H9 (cell line): ENCODE measurements at regions not wholly inside any gene's neighbourhood (a gene's known extent, or its start where the extent isn't known, plus 50 kb on each side); places are given as distances from the start of the nearest gene placed in this dataset.

Source experiments
- DNase-seq: peaks from one replicate; pipeline ENCODE4 v3.0.0-alpha.2; 2017
- H2AFZ ChIP-seq: one replicate; pipeline ENCODE4 v1.6.1; 2013; ENCODE audit warnings: mild to moderate bottlenecking, low read length, control low read depth, moderate library complexity
- H2AK5ac ChIP-seq: 2 replicates; pipeline ENCODE4 v1.6.1; 2013; ENCODE audit warnings: low read length, control low read depth, mixed read lengths; ENCODE audit not compliant: insufficient read length
- H2BK120ac ChIP-seq: one replicate; pipeline ENCODE4 v1.6.1; 2013; ENCODE audit warnings: low read depth, mild to moderate bottlenecking, low read length, control low read depth, inconsistent platforms; ENCODE audit not compliant: poor library complexity, severe bottlenecking
- H2BK12ac ChIP-seq: 2 replicates; pipeline ENCODE4 v1.6.1; 2013; ENCODE audit warnings: low read length, control low read depth, mixed read lengths, low read depth; ENCODE audit not compliant: insufficient read length
- H2BK15ac ChIP-seq: 2 replicates; pipeline ENCODE4 v1.6.1; 2013; ENCODE audit warnings: low read depth, low read length, control low read depth
- H2BK20ac ChIP-seq: one replicate; pipeline ENCODE4 v1.6.1; 2013; ENCODE audit warnings: low read depth, mild to moderate bottlenecking, low read length, control low read depth, inconsistent platforms; ENCODE audit not compliant: poor library complexity, severe bottlenecking
- H2BK5ac ChIP-seq: 2 replicates; pipeline ENCODE4 v1.6.1; 2013; ENCODE audit warnings: low read length, control low read depth, mixed read lengths; ENCODE audit not compliant: insufficient read length
- H3K14ac ChIP-seq: 2 replicates; pipeline ENCODE4 v1.6.1; 2013; ENCODE audit warnings: low read length, control low read depth; ENCODE audit not compliant: insufficient read depth
- H3K18ac ChIP-seq: 2 replicates; pipeline ENCODE4 v1.6.1; 2013; ENCODE audit warnings: low read depth, mild to moderate bottlenecking, mixed read lengths, low read length, control low read depth; ENCODE audit not compliant: insufficient read length
- H3K23ac ChIP-seq: 2 replicates; pipeline ENCODE4 v1.6.1; 2013; ENCODE audit warnings: low read length, control low read depth, mixed read lengths, low read depth; ENCODE audit not compliant: insufficient read length
- H3K23me2 ChIP-seq: 2 replicates; pipeline ENCODE4 v1.6.1; 2013; ENCODE audit warnings: low read depth, mild to moderate bottlenecking, mixed read lengths, low read length, control low read depth; ENCODE audit not compliant: insufficient read length, poor library complexity, severe bottlenecking
- H3K27ac ChIP-seq: 2 replicates; pipeline ENCODE4 v1.5.1; 2013; ENCODE audit warnings: low read length, control low read depth, mixed read lengths, low read depth; ENCODE audit not compliant: insufficient read length
- H3K27me3 ChIP-seq: 2 replicates; pipeline ENCODE4 v1.6.1; 2013; ENCODE audit warnings: low read length, control low read depth, inconsistent platforms; ENCODE audit not compliant: insufficient read depth
- H3K4ac ChIP-seq: 2 replicates; pipeline ENCODE4 v1.6.1; 2013; ENCODE audit warnings: low read depth, mild to moderate bottlenecking, control low read depth, inconsistent platforms, low read length, moderate library complexity
- H3K4me1 ChIP-seq: 2 replicates; pipeline ENCODE4 v1.6.1; 2013; ENCODE audit warnings: low read length, control low read depth, inconsistent platforms; ENCODE audit not compliant: insufficient read depth
- H3K4me2 ChIP-seq: 2 replicates; pipeline ENCODE4 v1.6.1; 2013; ENCODE audit warnings: low read length, control low read depth, mixed read lengths; ENCODE audit not compliant: insufficient read length, insufficient read depth
- H3K56ac ChIP-seq: 2 replicates; pipeline ENCODE4 v1.6.1; 2013; ENCODE audit warnings: low read depth, mild to moderate bottlenecking, mixed read lengths, low read length, control low read depth; ENCODE audit not compliant: insufficient read length
- H3K79me1 ChIP-seq: 2 replicates; pipeline ENCODE4 v1.6.1; 2013; ENCODE audit warnings: low read depth, mild to moderate bottlenecking, moderate library complexity, low read length, control low read depth, inconsistent platforms; ENCODE audit not compliant: insufficient read depth, poor library complexity, severe bottlenecking
- H3K79me2 ChIP-seq: 2 replicates; pipeline ENCODE4 v1.6.1; 2013; ENCODE audit warnings: low read length, control low read depth, inconsistent platforms; ENCODE audit not compliant: insufficient read depth
- H3K9ac ChIP-seq: 2 replicates; pipeline ENCODE4 v1.6.1; 2013; ENCODE audit warnings: low read length, control low read depth, mixed read lengths; ENCODE audit not compliant: insufficient read length; ENCODE audit errors: extremely low read depth
- H3K9me3 ChIP-seq: one replicate; pipeline ENCODE4 v1.6.1; 2013; ENCODE audit warnings: low read depth, low read length, inconsistent platforms; ENCODE audit not compliant: control insufficient read depth
- H3T11ph ChIP-seq: one replicate; pipeline ENCODE4 v1.6.1; 2013; ENCODE audit warnings: mild to moderate bottlenecking, low read length, control low read depth, inconsistent platforms
- H4K20me1 ChIP-seq: one replicate; pipeline ENCODE4 v1.6.1; 2013; ENCODE audit not compliant: control insufficient read depth, insufficient read length, insufficient read depth
- H4K5ac ChIP-seq: 2 replicates; pipeline ENCODE4 v1.6.1; 2013; ENCODE audit warnings: low read depth, mild to moderate bottlenecking, mixed read lengths, low read length, control low read depth; ENCODE audit not compliant: insufficient read length
- H4K8ac ChIP-seq: replicated peaks from 2 replicates; pipeline ENCODE4 v1.6.1; 2013; ENCODE audit warnings: low read length, control low read depth, mixed read lengths, low read depth; ENCODE audit not compliant: insufficient read length
- H4K91ac ChIP-seq: 2 replicates; pipeline ENCODE4 v1.6.1; 2013; ENCODE audit warnings: low read depth, mild to moderate bottlenecking, moderate library complexity, mixed read lengths, low read length, control low read depth; ENCODE audit not compliant: insufficient read length
- H3K27ac Mint-ChIP-seq, 3 experiments: 2 replicates in 2 of 3; 3 replicates in 1 of 3; pipeline ENCODE4 v1.8.0; 2020 to 2021; ENCODE audit warnings: mixed read lengths in 3 of 3, mild to moderate bottlenecking in 1 of 3, moderate library complexity in 1 of 3
- H3K27me3 Mint-ChIP-seq: 2 replicates; pipeline ENCODE4 v1.8.0; 2021; ENCODE audit warnings: low read depth, mild to moderate bottlenecking, moderate library complexity, mixed read lengths
- H3K36me3 Mint-ChIP-seq, 3 experiments: 2 replicates in 2 of 3; 3 replicates in 1 of 3; pipeline ENCODE4 v1.8.0; 2020 to 2021; ENCODE audit warnings: low read depth in 3 of 3, mixed read lengths in 3 of 3; ENCODE audit not compliant: insufficient read depth in 1 of 3
- H3K4me1 Mint-ChIP-seq, 2 experiments: 2 replicates each; pipeline ENCODE4 v1.8.0; 2020; ENCODE audit warnings: mixed read lengths in 2 of 2
- H3K4me3 Mint-ChIP-seq, 2 experiments: 2 replicates in 1 of 2; 3 replicates in 1 of 2; pipeline ENCODE4 v1.8.0; 2020 to 2021; ENCODE audit warnings: mild to moderate bottlenecking in 2 of 2, mixed read lengths in 2 of 2, moderate library complexity in 1 of 2
- H3K9me3 Mint-ChIP-seq, 2 experiments: 2 replicates in 1 of 2; 3 replicates in 1 of 2; pipeline ENCODE4 v1.8.0; 2020; ENCODE audit warnings: mild to moderate bottlenecking in 2 of 2, mixed read lengths in 2 of 2, moderate library complexity in 1 of 2
- WGBS: extraction: QIAGEN DNeasy Blood & Tissue Kit; methylation state at CpG from one replicate; pipeline ENCODE4 v1.1.7; 2013; ENCODE audit warnings: missing lambda C conversion rate, low lambda C conversion rate, mixed read lengths; ENCODE audit not compliant: insufficient read length; ENCODE audit errors: extremely low coverage; 5-methylcytosine and 5-hydroxymethylcytosine counted together
- TF ChIP-seq, protein P1 (sequence below): fragments of 200-600 bp; sonication (generic); conservative IDR thresholded peaks from 3 replicates; pipeline ENCODE4 v1.8.0; 2021; ENCODE audit warnings: antibody characterized with exemption, mild to moderate bottlenecking

DNA sequence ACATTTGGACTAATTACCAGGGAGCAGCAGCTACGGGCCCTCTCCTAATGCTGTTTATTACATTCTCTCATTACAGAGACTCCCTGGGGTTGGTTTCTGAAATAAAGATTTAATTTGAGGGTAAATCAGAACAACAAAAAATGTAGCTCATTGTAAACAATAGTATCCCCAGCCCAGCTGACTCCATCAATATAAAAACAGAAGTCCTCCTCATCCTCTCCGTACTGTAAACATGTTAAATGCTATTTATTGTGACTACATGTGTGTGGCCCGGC lies 670.4 kb downstream of the TOX3 start:
- no peak for DNase-seq

More for the DNA sequence above, 670.4 kb downstream of the TOX3 start:
- Histone ChIP-seq H3K4ac (no peak overlapping the region), H3K56ac (no peak overlapping the region), H3K23ac (no peak overlapping the region), H2AK5ac (no peak overlapping the region), H3K79me1 (no peaks in the 10 kb centered on the region), H2BK12ac (no peak overlapping the region), H3K4me2 (no peak overlapping the region), H3K79me2 (no peaks in the 10 kb centered on the region), H2AFZ (no peak overlapping the region), H4K91ac (no peak overlapping the region), H3K14ac (no peak overlapping the region), H2BK20ac (no peak overlapping the region), H3K9ac (no peak overlapping the region), H3T11ph (no peak overlapping the region), H2BK120ac (no peak overlapping the region), H3K27ac (no peak overlapping the region), H3K23me2 (no peaks in the 10 kb centered on the region), H2BK15ac (no peak overlapping the region), H4K5ac (no peak overlapping the region), H4K20me1 (no peaks in the 10 kb centered on the region), H3K27me3 (no peaks in the 10 kb centered on the region), H3K18ac (no peak overlapping the region), H4K8ac (no peak overlapping the region), H3K9me3 (no peaks in the 10 kb centered on the region), H3K4me1 (peaks cover 6% of the 10 kb centered on the region), H2BK5ac (no peak overlapping the region)
- Mint-ChIP-seq H3K4me3 (no peak overlapping the region), H3K27me3 (no peaks in the 10 kb centered on the region), H3K36me3 (no peaks in the 10 kb centered on the region; a peak in 1 of 7 replicates), H3K27ac (no peak overlapping the region; a peak in 1 of 7 replicates), H3K4me1 (peaks cover 22 to 36% of the 10 kb centered on the region in 2 experiments), H3K9me3 (no peaks in the 10 kb centered on the region; a peak in 1 of 5 replicates)
- TF ChIP-seq, protein P1, sequence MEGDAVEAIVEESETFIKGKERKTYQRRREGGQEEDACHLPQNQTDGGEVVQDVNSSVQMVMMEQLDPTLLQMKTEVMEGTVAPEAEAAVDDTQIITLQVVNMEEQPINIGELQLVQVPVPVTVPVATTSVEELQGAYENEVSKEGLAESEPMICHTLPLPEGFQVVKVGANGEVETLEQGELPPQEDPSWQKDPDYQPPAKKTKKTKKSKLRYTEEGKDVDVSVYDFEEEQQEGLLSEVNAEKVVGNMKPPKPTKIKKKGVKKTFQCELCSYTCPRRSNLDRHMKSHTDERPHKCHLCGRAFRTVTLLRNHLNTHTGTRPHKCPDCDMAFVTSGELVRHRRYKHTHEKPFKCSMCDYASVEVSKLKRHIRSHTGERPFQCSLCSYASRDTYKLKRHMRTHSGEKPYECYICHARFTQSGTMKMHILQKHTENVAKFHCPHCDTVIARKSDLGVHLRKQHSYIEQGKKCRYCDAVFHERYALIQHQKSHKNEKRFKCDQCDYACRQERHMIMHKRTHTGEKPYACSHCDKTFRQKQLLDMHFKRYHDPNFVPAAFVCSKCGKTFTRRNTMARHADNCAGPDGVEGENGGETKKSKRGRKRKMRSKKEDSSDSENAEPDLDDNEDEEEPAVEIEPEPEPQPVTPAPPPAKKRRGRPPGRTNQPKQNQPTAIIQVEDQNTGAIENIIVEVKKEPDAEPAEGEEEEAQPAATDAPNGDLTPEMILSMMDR, result no peak
- WGBS, result no CpG with 5 or more reads among the region's 3 CpGs
